ENCODE measurements at regions not wholly inside any gene's neighbourhood (a gene's known extent, or its start where the extent isn't known, plus 50 kb on each side); places are given as distances from the start of the nearest gene placed in this dataset.

- DNase-seq, result no peak
- H3K9me3 ChIP-seq, result no peaks in the 10 kb centered on the region
- H3K4me1 ChIP-seq, result no peaks in the 10 kb centered on the region
- 71 to 77% methylated on average over 4 of the region's 4 CpGs for WGBS, 2 donors
- H3K27ac ChIP-seq, result no peak overlapping the region
- H3K36me3 ChIP-seq, result no peaks in the 10 kb centered on the region
- TF ChIP-seq CTCF (IDR thresholded peaks at IDR 0.05), result no peak
- no peak for TF ChIP-seq POLR2A (IDR thresholded peaks at IDR 0.05)
- no peak overlapping the region for H3K4me3 ChIP-seq
- intact Hi-C loops (cut with DNase I), result no loop called here
- no peaks in the 10 kb centered on the region for H3K27me3 ChIP-seq
These were observed 855.2 kb upstream of the ID2 start for GRCh38 chr2:7826656-7827055.

- no peak overlapping the region for H3K4me3 ChIP-seq
- H3K4me1 ChIP-seq, result no peaks in the 10 kb centered on the region
- no peak for TF ChIP-seq POLR2A (IDR thresholded peaks at IDR 0.05)
- no peak for TF ChIP-seq CTCF (IDR thresholded peaks at IDR 0.05)
- H3K27ac ChIP-seq, result no peak overlapping the region
- H3K9me3 ChIP-seq, result no peaks in the 10 kb centered on the region
- H3K27me3 ChIP-seq, result no peaks in the 10 kb centered on the region
- intact Hi-C loops (cut with DNase I), result no loop called here
- WGBS, 2 donors, result 74 to 80% methylated on average over 3 of the region's 3 CpGs
- no peak for DNase-seq
- no peaks in the 10 kb centered on the region for H3K36me3 ChIP-seq
These were observed 852.6 kb upstream of the ID2 start for GRCh38 chr2:7829241-7829640.

- Histone ChIP-seq H3K4me1 (peaks cover 0 to 5% (median 3%) of the 10 kb centered on the region in 3 donors), H3K27ac (no peak overlapping the region), H3K4me3 (no peak overlapping the region), H3K27me3 (no peaks in the 10 kb centered on the region), H3K36me3 (no peaks in the 10 kb centered on the region), H3K9me3 (no peaks in the 10 kb centered on the region)
- intact Hi-C loops (cut with DNase I), result no loop called here
- TF ChIP-seq CTCF (IDR thresholded peaks at IDR 0.05) (no peak), POLR2A (IDR thresholded peaks at IDR 0.05) (no peak)
- DNase-seq, result no peak
- WGBS, 2 donors, result 70 to 90% methylated on average over 2 of the region's 2 CpGs
These were observed 851.2 kb upstream of the ID2 start for GRCh38 chr2:7830616-7831015.

- DNase-seq, result no peak
- 64 to 69% methylated on average over 3 of the region's 3 CpGs for WGBS, 2 donors
These were observed 846.7 kb upstream of the ID2 start for GRCh38 chr2:7835151-7835550.

More at GRCh38 chr2:7835151-7835550, 846.7 kb upstream of the ID2 start:
- H3K4me1 ChIP-seq, result peaks cover 0 to 13% (median 6%) of the 10 kb centered on the region in 3 donors
- H3K27ac ChIP-seq, result no peak overlapping the region
- TF ChIP-seq CTCF (IDR thresholded peaks at IDR 0.05), result no peak
- no peak for TF ChIP-seq POLR2A (IDR thresholded peaks at IDR 0.05)
- no peak overlapping the region for H3K4me3 ChIP-seq
- H3K27me3 ChIP-seq, result no peaks in the 10 kb centered on the region
- intact Hi-C loops (cut with DNase I), result no loop called here
- no peaks in the 10 kb centered on the region for H3K9me3 ChIP-seq
- H3K36me3 ChIP-seq, result no peaks in the 10 kb centered on the region
